Sigmoid colon (tissue), 4 donors: ENCODE measurements at regions not wholly inside any gene's neighbourhood (a gene's known extent, or its start where the extent isn't known, plus 50 kb on each side); places are given as distances from the start of the nearest gene placed in this dataset.

Experiments
- CTCF ChIP-seq, 4 experiments: fragments of 450-650 bp in 3 of 4; fragments of 200-600 bp in 1 of 4; IDR thresholded peaks; one replicate each; pipeline ENCODE4 v1.5.1; 2016 to 2019; ENCODE audit warnings: antibody characterized with exemption in 4 of 4, mild to moderate bottlenecking in 3 of 4, moderate library complexity in 2 of 4
- EP300 ChIP-seq, 4 donors: sonication (generic); formaldehyde crosslinking; IDR thresholded peaks; one replicate each; pipeline ENCODE4 v1.6.1; 2017; ENCODE audit warnings: antibody characterized with exemption in 4 of 4
- POLR2A ChIP-seq, 2 donors: fragments of 450-650 bp; IDR thresholded peaks; one replicate each; pipeline ENCODE4 v1.6.1; 2016; ENCODE audit warnings: antibody characterized with exemption in 2 of 2, mild to moderate bottlenecking in 2 of 2, moderate library complexity in 2 of 2

DNA sequence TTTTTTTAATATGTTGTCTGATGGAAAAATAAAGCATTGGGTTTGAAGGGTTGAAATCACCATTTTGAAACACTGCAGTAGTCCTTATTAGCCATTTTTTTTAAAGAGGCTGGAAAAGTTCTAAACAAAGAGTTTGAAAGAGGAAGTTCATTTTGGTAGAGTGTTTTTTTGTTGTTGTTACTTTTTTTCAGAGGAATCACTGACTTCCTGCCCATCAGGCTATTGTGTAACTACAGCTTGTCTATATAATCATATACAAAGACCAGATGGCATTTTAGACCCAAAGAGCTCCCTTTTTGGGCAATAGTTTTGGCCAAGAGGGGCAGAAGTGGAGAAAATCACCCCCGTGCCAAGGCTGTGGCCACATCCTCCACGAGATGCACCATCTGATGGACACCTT is 818.5 kb upstream of the AMELY start:
- no peak for TF ChIP-seq CTCF (IDR thresholded peaks at IDR 0.05)
- no peak for TF ChIP-seq POLR2A (IDR thresholded peaks at IDR 0.05)
- TF ChIP-seq EP300 (IDR thresholded peaks at IDR 0.05), result no peak
